Keratinocyte (primary cell): ENCODE measurements at regions not wholly inside any gene's neighbourhood (a gene's known extent, or its start where the extent isn't known, plus 50 kb on each side); places are given as distances from the start of the nearest gene placed in this dataset.

Source experiments
- DNase-seq: peaks from one replicate; pipeline ENCODE4 v3.0.0-alpha.2; 2011; ENCODE audit warnings: low read depth, missing footprints, low spot score
- FAIRE-seq: peaks from 2 replicates; lab custom pipeline; 2011; peaks lifted over from hg19 to GRCh38; lab: Jason Lieb, UNC
- H2AFZ ChIP-seq: 2 replicates; pipeline ENCODE4 v1.6.0; 2012; ENCODE audit warnings: low read length, control low read depth, inconsistent platforms; ENCODE audit not compliant: control insufficient read depth
- H3K27ac ChIP-seq: 2 replicates; pipeline ENCODE4 v1.5.1; 2011; ENCODE audit warnings: low read length; ENCODE audit not compliant: control insufficient read depth, insufficient read depth
- H3K27me3 ChIP-seq: 3 replicates; pipeline ENCODE4 v1.6.0; 2011; ENCODE audit warnings: low read length; ENCODE audit not compliant: control insufficient read depth, insufficient read depth; ENCODE audit errors: extremely low read depth
- H3K36me3 ChIP-seq, 2 experiments: 2 replicates in 1 of 2; 3 replicates in 1 of 2; pipeline ENCODE4 v1.5.1; 2011; ENCODE audit warnings: low read length in 2 of 2, mild to moderate bottlenecking in 1 of 2; ENCODE audit not compliant: control insufficient read depth in 2 of 2, insufficient read depth in 2 of 2; ENCODE audit errors: extremely low read depth in 1 of 2
- H3K4me1 ChIP-seq: 3 replicates; pipeline ENCODE4 v1.5.1; 2011; ENCODE audit warnings: low read length; ENCODE audit not compliant: control insufficient read depth, insufficient read depth; ENCODE audit errors: extremely low read depth
- H3K4me2 ChIP-seq: 3 replicates; pipeline ENCODE4 v1.6.0; 2011; ENCODE audit warnings: low read depth, low read length; ENCODE audit not compliant: control insufficient read depth, insufficient read depth; ENCODE audit errors: extremely low read depth
- H3K4me3 ChIP-seq, 3 experiments: fragments of 200-600 bp in 1 of 3; sonication (generic) in 1 of 3; 2 replicates in 2 of 3; 3 replicates in 1 of 3; pipeline ENCODE4 v1.5.1; 2011 to 2016; ENCODE audit warnings: low read length in 3 of 3, mild to moderate bottlenecking in 3 of 3, control low read depth in 2 of 3, inconsistent platforms in 1 of 3, low read depth in 1 of 3, mixed read lengths in 1 of 3, mixed run types in 1 of 3, moderate library complexity in 1 of 3; ENCODE audit not compliant: control insufficient read depth in 2 of 3, insufficient read depth in 2 of 3; ENCODE audit errors: extremely low read depth in 1 of 3
- H3K79me2 ChIP-seq: 2 replicates; pipeline ENCODE4 v1.6.0; 2012; ENCODE audit warnings: low read length; ENCODE audit not compliant: control insufficient read depth, insufficient read depth
- H3K9ac ChIP-seq: 3 replicates; pipeline ENCODE4 v1.6.0; 2011; ENCODE audit warnings: low read length; ENCODE audit not compliant: control insufficient read depth, insufficient read depth; ENCODE audit errors: extremely low read depth
- H3K9me1 ChIP-seq: 3 replicates; pipeline ENCODE4 v1.6.0; 2011; ENCODE audit warnings: low read length; ENCODE audit not compliant: control insufficient read depth, insufficient read depth; ENCODE audit errors: extremely low read depth
- H3K9me3 ChIP-seq: 2 replicates; pipeline ENCODE4 v1.5.1; 2012; ENCODE audit warnings: low read depth, low read length; ENCODE audit not compliant: control insufficient read depth
- H4K20me1 ChIP-seq: 3 replicates; pipeline ENCODE4 v1.6.0; 2011; ENCODE audit warnings: low read length; ENCODE audit not compliant: control insufficient read depth, insufficient read depth; ENCODE audit errors: extremely low read depth
- EZH2 ChIP-seq: IDR thresholded peaks from one replicate; pipeline ENCODE4 v1.6.1; 2012; ENCODE audit warnings: inconsistent platforms, mild to moderate bottlenecking, low read length, moderate library complexity
- dilution Hi-C: fragments of 300-500 bp; cut with MboI; formaldehyde crosslinking; loops from one replicate; pipeline ENCODE4 v1.7.0; 2020; ENCODE audit warnings: low sequenced_read_pairs; ENCODE audit not compliant: extremely low pct_ligation_motif_present
- TF ChIP-seq, protein P1 (sequence below), 3 experiments: IDR thresholded peaks in 1 of 3; conservative IDR thresholded peaks in 1 of 3; optimal IDR thresholded peaks in 1 of 3; 2 replicates in 2 of 3; 3 replicates in 1 of 3; pipeline versions ENCODE3 to v1.5.1; 2011; ENCODE audit warnings: low read length in 3 of 3, mild to moderate bottlenecking in 3 of 3, moderate library complexity in 2 of 3, control low read depth in 1 of 3, inconsistent platforms in 1 of 3; ENCODE audit not compliant: insufficient read depth in 2 of 3; ENCODE audit errors: extremely low read depth in 1 of 3

DNA sequence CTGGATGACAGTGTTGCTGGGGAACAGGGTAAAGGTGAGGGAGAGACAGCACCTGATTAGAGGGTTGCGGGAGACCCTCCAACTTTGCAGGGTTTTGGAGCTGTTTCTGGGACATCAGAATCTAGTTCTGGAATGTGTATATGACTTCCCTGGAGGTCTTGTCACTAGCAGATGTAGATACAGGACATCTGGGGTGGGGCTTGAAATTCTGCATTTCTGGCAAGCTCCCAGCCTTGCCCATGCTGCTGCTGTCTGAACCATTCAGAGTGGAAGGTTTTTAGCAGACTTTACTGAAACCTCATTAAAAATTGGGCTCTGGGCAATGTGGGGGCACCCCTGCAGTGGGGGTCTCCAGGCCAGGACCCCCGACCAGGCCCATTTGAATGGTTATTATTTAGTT is 220.3 kb upstream of the SKOR2 start:
- H3K4me3 ChIP-seq = no peak overlapping the region
- no peak overlapping the region for H3K27ac ChIP-seq
- no peaks in the 10 kb centered on the region for H3K4me1 ChIP-seq
- H3K9me3 ChIP-seq = no peaks in the 10 kb centered on the region
- no peaks in the 10 kb centered on the region for H3K79me2 ChIP-seq
- no peaks in the 10 kb centered on the region for H4K20me1 ChIP-seq
- no peak overlapping the region for H3K4me2 ChIP-seq
- FAIRE-seq (no peak), DNase-seq (no peak)
- no peak overlapping the region for H2AFZ ChIP-seq
- H3K9me1 ChIP-seq = no peaks in the 10 kb centered on the region
- no peaks in the 10 kb centered on the region for H3K27me3 ChIP-seq
- no peak overlapping the region for H3K9ac ChIP-seq
- TF ChIP-seq EZH2 = no peak
- TF ChIP-seq, protein P1, sequence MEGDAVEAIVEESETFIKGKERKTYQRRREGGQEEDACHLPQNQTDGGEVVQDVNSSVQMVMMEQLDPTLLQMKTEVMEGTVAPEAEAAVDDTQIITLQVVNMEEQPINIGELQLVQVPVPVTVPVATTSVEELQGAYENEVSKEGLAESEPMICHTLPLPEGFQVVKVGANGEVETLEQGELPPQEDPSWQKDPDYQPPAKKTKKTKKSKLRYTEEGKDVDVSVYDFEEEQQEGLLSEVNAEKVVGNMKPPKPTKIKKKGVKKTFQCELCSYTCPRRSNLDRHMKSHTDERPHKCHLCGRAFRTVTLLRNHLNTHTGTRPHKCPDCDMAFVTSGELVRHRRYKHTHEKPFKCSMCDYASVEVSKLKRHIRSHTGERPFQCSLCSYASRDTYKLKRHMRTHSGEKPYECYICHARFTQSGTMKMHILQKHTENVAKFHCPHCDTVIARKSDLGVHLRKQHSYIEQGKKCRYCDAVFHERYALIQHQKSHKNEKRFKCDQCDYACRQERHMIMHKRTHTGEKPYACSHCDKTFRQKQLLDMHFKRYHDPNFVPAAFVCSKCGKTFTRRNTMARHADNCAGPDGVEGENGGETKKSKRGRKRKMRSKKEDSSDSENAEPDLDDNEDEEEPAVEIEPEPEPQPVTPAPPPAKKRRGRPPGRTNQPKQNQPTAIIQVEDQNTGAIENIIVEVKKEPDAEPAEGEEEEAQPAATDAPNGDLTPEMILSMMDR (optimal IDR thresholded peaks at IDR 0.05 in 1 of 3, IDR thresholded peaks at IDR 0.05 in 1 of 3, conservative IDR thresholded peaks at IDR 0.05 in 1 of 3; ENCODE audit: extremely low read depth in 1 of 3, insufficient read depth in 2 of 3, low read length in 3 of 3) = no peak
- dilution Hi-C loops = no loop called here
- H3K36me3 ChIP-seq = no peaks in the 10 kb centered on the region

DNA sequence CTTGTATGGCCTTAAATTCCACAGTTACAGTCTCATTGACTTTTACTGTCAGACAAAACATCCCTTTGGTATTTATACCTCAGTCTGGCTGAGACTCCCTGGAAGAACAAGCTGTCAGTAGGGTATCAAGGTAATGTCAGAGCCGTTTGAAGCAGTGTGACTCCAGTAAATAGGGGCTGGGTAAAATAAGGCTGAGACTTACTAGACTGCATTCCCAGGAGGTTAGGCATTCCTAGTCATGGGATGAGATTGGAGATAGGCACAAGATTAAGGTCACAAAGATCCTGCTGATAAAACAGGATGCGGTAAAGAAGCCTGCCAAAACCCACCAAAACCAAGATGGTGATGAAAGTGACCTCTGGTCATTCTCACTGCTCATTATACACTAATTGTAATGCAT is 219.5 kb upstream of the SKOR2 start:
- FAIRE-seq (no peak), DNase-seq (no peak)
- no peaks in the 10 kb centered on the region for H3K36me3 ChIP-seq
- no peak overlapping the region for H3K4me3 ChIP-seq
- no peaks in the 10 kb centered on the region for H3K9me1 ChIP-seq
- H2AFZ ChIP-seq = no peak overlapping the region
- no peaks in the 10 kb centered on the region for H3K27me3 ChIP-seq
- H3K79me2 ChIP-seq = no peaks in the 10 kb centered on the region
- no peak overlapping the region for H3K9ac ChIP-seq
- H3K27ac ChIP-seq = no peak overlapping the region
- dilution Hi-C loops = no loop called here
- no peak overlapping the region for H3K4me2 ChIP-seq
- H3K9me3 ChIP-seq = no peaks in the 10 kb centered on the region
- H3K4me1 ChIP-seq = no peaks in the 10 kb centered on the region
- no peak for TF ChIP-seq EZH2
- TF ChIP-seq, protein P1 (optimal IDR thresholded peaks at IDR 0.05 in 1 of 3, IDR thresholded peaks at IDR 0.05 in 1 of 3, conservative IDR thresholded peaks at IDR 0.05 in 1 of 3; ENCODE audit: extremely low read depth in 1 of 3, insufficient read depth in 2 of 3, low read length in 3 of 3) = no peak
- H4K20me1 ChIP-seq = no peaks in the 10 kb centered on the region
